H9 (cell line): ENCODE measurements at regions not wholly inside any gene's neighbourhood (a gene's known extent, or its start where the extent isn't known, plus 50 kb on each side); places are given as distances from the start of the nearest gene placed in this dataset.

Experiments used
- DNase-seq: peaks from one replicate; pipeline ENCODE4 v3.0.0-alpha.2; 2017
- H2AFZ ChIP-seq: one replicate; pipeline ENCODE4 v1.6.1; 2013; ENCODE audit warnings: mild to moderate bottlenecking, low read length, control low read depth, moderate library complexity
- H2AK5ac ChIP-seq: 2 replicates; pipeline ENCODE4 v1.6.1; 2013; ENCODE audit warnings: low read length, control low read depth, mixed read lengths; ENCODE audit not compliant: insufficient read length
- H2BK120ac ChIP-seq: one replicate; pipeline ENCODE4 v1.6.1; 2013; ENCODE audit warnings: low read depth, mild to moderate bottlenecking, low read length, control low read depth, inconsistent platforms; ENCODE audit not compliant: poor library complexity, severe bottlenecking
- H2BK12ac ChIP-seq: 2 replicates; pipeline ENCODE4 v1.6.1; 2013; ENCODE audit warnings: low read length, control low read depth, mixed read lengths, low read depth; ENCODE audit not compliant: insufficient read length
- H2BK15ac ChIP-seq: 2 replicates; pipeline ENCODE4 v1.6.1; 2013; ENCODE audit warnings: low read depth, low read length, control low read depth
- H2BK20ac ChIP-seq: one replicate; pipeline ENCODE4 v1.6.1; 2013; ENCODE audit warnings: low read depth, mild to moderate bottlenecking, low read length, control low read depth, inconsistent platforms; ENCODE audit not compliant: poor library complexity, severe bottlenecking
- H2BK5ac ChIP-seq: 2 replicates; pipeline ENCODE4 v1.6.1; 2013; ENCODE audit warnings: low read length, control low read depth, mixed read lengths; ENCODE audit not compliant: insufficient read length
- H3K14ac ChIP-seq: 2 replicates; pipeline ENCODE4 v1.6.1; 2013; ENCODE audit warnings: low read length, control low read depth; ENCODE audit not compliant: insufficient read depth
- H3K18ac ChIP-seq: 2 replicates; pipeline ENCODE4 v1.6.1; 2013; ENCODE audit warnings: low read depth, mild to moderate bottlenecking, mixed read lengths, low read length, control low read depth; ENCODE audit not compliant: insufficient read length
- H3K23ac ChIP-seq: 2 replicates; pipeline ENCODE4 v1.6.1; 2013; ENCODE audit warnings: low read length, control low read depth, mixed read lengths, low read depth; ENCODE audit not compliant: insufficient read length
- H3K23me2 ChIP-seq: 2 replicates; pipeline ENCODE4 v1.6.1; 2013; ENCODE audit warnings: low read depth, mild to moderate bottlenecking, mixed read lengths, low read length, control low read depth; ENCODE audit not compliant: insufficient read length, poor library complexity, severe bottlenecking
- H3K27ac ChIP-seq: 2 replicates; pipeline ENCODE4 v1.5.1; 2013; ENCODE audit warnings: low read length, control low read depth, mixed read lengths, low read depth; ENCODE audit not compliant: insufficient read length
- H3K27me3 ChIP-seq: 2 replicates; pipeline ENCODE4 v1.6.1; 2013; ENCODE audit warnings: low read length, control low read depth, inconsistent platforms; ENCODE audit not compliant: insufficient read depth
- H3K4ac ChIP-seq: 2 replicates; pipeline ENCODE4 v1.6.1; 2013; ENCODE audit warnings: low read depth, mild to moderate bottlenecking, control low read depth, inconsistent platforms, low read length, moderate library complexity
- H3K4me1 ChIP-seq: 2 replicates; pipeline ENCODE4 v1.6.1; 2013; ENCODE audit warnings: low read length, control low read depth, inconsistent platforms; ENCODE audit not compliant: insufficient read depth
- H3K4me2 ChIP-seq: 2 replicates; pipeline ENCODE4 v1.6.1; 2013; ENCODE audit warnings: low read length, control low read depth, mixed read lengths; ENCODE audit not compliant: insufficient read length, insufficient read depth
- H3K56ac ChIP-seq: 2 replicates; pipeline ENCODE4 v1.6.1; 2013; ENCODE audit warnings: low read depth, mild to moderate bottlenecking, mixed read lengths, low read length, control low read depth; ENCODE audit not compliant: insufficient read length
- H3K79me1 ChIP-seq: 2 replicates; pipeline ENCODE4 v1.6.1; 2013; ENCODE audit warnings: low read depth, mild to moderate bottlenecking, moderate library complexity, low read length, control low read depth, inconsistent platforms; ENCODE audit not compliant: insufficient read depth, poor library complexity, severe bottlenecking
- H3K79me2 ChIP-seq: 2 replicates; pipeline ENCODE4 v1.6.1; 2013; ENCODE audit warnings: low read length, control low read depth, inconsistent platforms; ENCODE audit not compliant: insufficient read depth
- H3K9ac ChIP-seq: 2 replicates; pipeline ENCODE4 v1.6.1; 2013; ENCODE audit warnings: low read length, control low read depth, mixed read lengths; ENCODE audit not compliant: insufficient read length; ENCODE audit errors: extremely low read depth
- H3K9me3 ChIP-seq: one replicate; pipeline ENCODE4 v1.6.1; 2013; ENCODE audit warnings: low read depth, low read length, inconsistent platforms; ENCODE audit not compliant: control insufficient read depth
- H3T11ph ChIP-seq: one replicate; pipeline ENCODE4 v1.6.1; 2013; ENCODE audit warnings: mild to moderate bottlenecking, low read length, control low read depth, inconsistent platforms
- H4K20me1 ChIP-seq: one replicate; pipeline ENCODE4 v1.6.1; 2013; ENCODE audit not compliant: control insufficient read depth, insufficient read length, insufficient read depth
- H4K5ac ChIP-seq: 2 replicates; pipeline ENCODE4 v1.6.1; 2013; ENCODE audit warnings: low read depth, mild to moderate bottlenecking, mixed read lengths, low read length, control low read depth; ENCODE audit not compliant: insufficient read length
- H4K8ac ChIP-seq: replicated peaks from 2 replicates; pipeline ENCODE4 v1.6.1; 2013; ENCODE audit warnings: low read length, control low read depth, mixed read lengths, low read depth; ENCODE audit not compliant: insufficient read length
- H4K91ac ChIP-seq: 2 replicates; pipeline ENCODE4 v1.6.1; 2013; ENCODE audit warnings: low read depth, mild to moderate bottlenecking, moderate library complexity, mixed read lengths, low read length, control low read depth; ENCODE audit not compliant: insufficient read length
- H3K27ac Mint-ChIP-seq, 3 experiments: 2 replicates in 2 of 3; 3 replicates in 1 of 3; pipeline ENCODE4 v1.8.0; 2020 to 2021; ENCODE audit warnings: mixed read lengths in 3 of 3, mild to moderate bottlenecking in 1 of 3, moderate library complexity in 1 of 3
- H3K27me3 Mint-ChIP-seq: 2 replicates; pipeline ENCODE4 v1.8.0; 2021; ENCODE audit warnings: low read depth, mild to moderate bottlenecking, moderate library complexity, mixed read lengths
- H3K36me3 Mint-ChIP-seq, 3 experiments: 2 replicates in 2 of 3; 3 replicates in 1 of 3; pipeline ENCODE4 v1.8.0; 2020 to 2021; ENCODE audit warnings: low read depth in 3 of 3, mixed read lengths in 3 of 3; ENCODE audit not compliant: insufficient read depth in 1 of 3
- H3K4me1 Mint-ChIP-seq, 2 experiments: 2 replicates each; pipeline ENCODE4 v1.8.0; 2020; ENCODE audit warnings: mixed read lengths in 2 of 2
- H3K4me3 Mint-ChIP-seq, 2 experiments: 2 replicates in 1 of 2; 3 replicates in 1 of 2; pipeline ENCODE4 v1.8.0; 2020 to 2021; ENCODE audit warnings: mild to moderate bottlenecking in 2 of 2, mixed read lengths in 2 of 2, moderate library complexity in 1 of 2
- H3K9me3 Mint-ChIP-seq, 2 experiments: 2 replicates in 1 of 2; 3 replicates in 1 of 2; pipeline ENCODE4 v1.8.0; 2020; ENCODE audit warnings: mild to moderate bottlenecking in 2 of 2, mixed read lengths in 2 of 2, moderate library complexity in 1 of 2
- CTCF ChIP-seq: fragments of 200-600 bp; sonication (generic); conservative IDR thresholded peaks from 3 replicates; pipeline ENCODE4 v1.8.0; 2021; ENCODE audit warnings: antibody characterized with exemption, mild to moderate bottlenecking
- WGBS: extraction: QIAGEN DNeasy Blood & Tissue Kit; methylation state at CpG from one replicate; pipeline ENCODE4 v1.1.7; 2013; ENCODE audit warnings: missing lambda C conversion rate, low lambda C conversion rate, mixed read lengths; ENCODE audit not compliant: insufficient read length; ENCODE audit errors: extremely low coverage; 5-methylcytosine and 5-hydroxymethylcytosine counted together

GRCh38 chr17:68682903-68683302 is 81.7 kb upstream of the FAM20A start:
- Histone ChIP-seq H3K56ac (no peak overlapping the region), H2AFZ (no peak overlapping the region), H3K79me1 (no peaks in the 10 kb centered on the region), H2BK15ac (no peak overlapping the region), H3K9ac (no peak overlapping the region), H3K4me1 (no peaks in the 10 kb centered on the region), H3K9me3 (no peaks in the 10 kb centered on the region), H2BK120ac (no peak overlapping the region), H3K4me2 (no peak overlapping the region), H4K8ac (no peak overlapping the region), H4K5ac (no peak overlapping the region), H2AK5ac (no peak overlapping the region), H3K79me2 (no peaks in the 10 kb centered on the region), H3T11ph (no peak overlapping the region), H4K20me1 (no peaks in the 10 kb centered on the region), H4K91ac (no peak overlapping the region), H3K23me2 (no peaks in the 10 kb centered on the region), H2BK20ac (no peak overlapping the region), H3K27ac (no peak overlapping the region), H3K14ac (no peak overlapping the region), H3K27me3 (no peaks in the 10 kb centered on the region), H2BK12ac (no peak overlapping the region), H3K18ac (no peak overlapping the region), H3K4ac (no peak overlapping the region), H2BK5ac (no peak overlapping the region), H3K23ac (no peak overlapping the region)
- DNase-seq, result no peak
- H3K27ac Mint-ChIP-seq, result no peak overlapping the region
- no peaks in the 10 kb centered on the region; the same call in 1 of the 2 replicates for H3K27me3 Mint-ChIP-seq
- peaks cover 0 to 6% of the 10 kb centered on the region in 2 experiments; a peak in 2 of 5 replicates for H3K9me3 Mint-ChIP-seq
- no peak overlapping the region for H3K4me3 Mint-ChIP-seq
- no peak for TF ChIP-seq CTCF
- H3K36me3 Mint-ChIP-seq, result peaks cover 0 to 7% (median 0%) of the 10 kb centered on the region in 3 experiments; a peak in 1 of 7 replicates
- WGBS, result no CpG with 5 or more reads among the region's 5 CpGs
- H3K4me1 Mint-ChIP-seq, result peaks cover 0 to 4% of the 10 kb centered on the region in 2 experiments; a peak in 1 of 4 replicates
